Fibroblast of villous mesenchyme (primary cell): ENCODE measurements at regions not wholly inside any gene's neighbourhood (a gene's known extent, or its start where the extent isn't known, plus 50 kb on each side); places are given as distances from the start of the nearest gene placed in this dataset.
"Not testable (repeated sequence)": the region's sequence is repeated elsewhere in the genome, so short reads cannot be mapped to it uniquely, and the experiment has no call there.

Source experiments
- DNase-seq: peaks from one replicate; pipeline ENCODE4 v3.0.0-alpha.2; 2010; ENCODE audit warnings: low read depth
- H3K4me3 ChIP-seq: 2 replicates; pipeline ENCODE4 v1.5.1; 2011; ENCODE audit warnings: low read depth, mild to moderate bottlenecking, low read length
- CTCF ChIP-seq: IDR thresholded peaks from 2 replicates; pipeline ENCODE4 v1.5.1; 2012; ENCODE audit warnings: low read depth, mild to moderate bottlenecking, low read length; ENCODE audit not compliant: insufficient read depth

- TF ChIP-seq CTCF = no peak
- H3K4me3 ChIP-seq = no peak overlapping the region
- no peak for DNase-seq
Observed at GRCh38 chr11:16598032-16598431, 140.4 kb upstream of the C11orf58 start.

DNA sequence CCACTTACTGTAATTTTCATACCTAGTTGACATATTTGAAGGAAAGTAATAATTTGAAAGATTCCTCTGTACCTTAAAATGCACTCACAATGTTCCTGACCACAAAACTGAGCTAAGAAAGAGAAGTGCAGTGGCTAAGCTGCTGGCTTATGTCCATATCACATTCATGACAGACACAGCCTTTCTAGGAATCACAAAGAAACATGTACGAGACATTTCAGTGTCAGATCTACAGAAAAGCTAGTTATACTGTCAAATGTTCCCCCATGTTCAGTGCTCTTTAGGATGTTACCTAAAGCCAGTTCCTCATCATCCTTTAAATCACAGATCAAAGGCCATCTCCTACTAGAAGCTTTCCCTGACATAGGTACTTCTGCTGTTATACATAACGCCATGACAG lies 142.2 kb upstream of the C11orf58 start:
- no peak overlapping the region for H3K4me3 ChIP-seq
- no peak for TF ChIP-seq CTCF
- no peak for DNase-seq

- DNase-seq = no peak
- no peak for TF ChIP-seq CTCF
- no peak overlapping the region for H3K4me3 ChIP-seq
Observed at GRCh38 chr11:16591157-16591556, 147.3 kb upstream of the C11orf58 start.

DNA sequence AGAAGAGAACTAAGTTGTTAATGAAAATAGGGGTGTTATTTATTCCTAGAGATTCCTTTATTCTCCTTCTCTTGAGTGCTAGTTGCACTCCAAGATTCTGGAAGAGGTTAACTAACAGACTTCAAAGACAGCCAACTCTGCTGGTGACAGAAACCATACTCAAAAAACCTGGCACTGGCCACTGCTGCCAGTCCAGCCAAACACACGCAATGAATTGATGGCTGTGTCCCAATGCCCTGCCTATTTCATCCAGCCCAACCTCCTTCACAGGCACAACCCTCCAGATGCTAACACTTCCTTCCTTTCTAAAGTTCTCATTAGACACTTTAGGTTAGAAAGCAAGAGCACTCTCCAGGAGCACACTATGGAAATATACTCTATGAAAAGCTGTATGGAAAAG lies 150.8 kb upstream of the C11orf58 start:
- DNase-seq = no peak
- H3K4me3 ChIP-seq = no peak overlapping the region
- TF ChIP-seq CTCF = no peak

GRCh38 chr11:16584569-16584968 lies 153.9 kb upstream of the C11orf58 start:
- H3K4me3 ChIP-seq = no peak overlapping the region
- no peak for DNase-seq
- TF ChIP-seq CTCF = no peak

DNA sequence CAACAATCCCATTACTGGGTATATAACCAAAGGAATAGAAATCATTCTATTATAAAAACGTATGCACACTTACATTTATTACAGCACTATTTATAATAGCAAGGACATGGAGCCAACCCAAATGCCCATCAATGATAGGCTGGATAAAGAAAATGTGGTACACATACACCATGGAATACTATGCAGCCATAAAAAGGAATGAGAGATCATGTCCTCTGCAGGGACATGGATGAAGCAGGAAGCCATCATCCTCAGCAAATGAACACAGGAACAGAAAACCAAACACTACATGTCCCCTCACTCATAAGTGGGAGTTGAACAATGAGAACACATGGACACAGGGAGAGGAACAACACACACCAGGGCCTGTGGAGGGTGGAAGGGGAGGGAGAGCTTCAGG lies 157.4 kb upstream of the C11orf58 start:
- not testable (repeated sequence) for DNase-seq, H3K4me3 ChIP-seq

GRCh38 chr11:16577490-16577889 lies 161.0 kb upstream of the C11orf58 start:
- no peak for DNase-seq
- no peak for TF ChIP-seq CTCF
- H3K4me3 ChIP-seq = no peak overlapping the region

GRCh38 chr11:16574889-16575288 lies 163.6 kb upstream of the C11orf58 start:
- DNase-seq, H3K4me3 ChIP-seq: not testable (repeated sequence)
